ENCODE measurements at regions not wholly inside any gene's neighbourhood (a gene's known extent, or its start where the extent isn't known, plus 50 kb on each side); places are given as distances from the start of the nearest gene placed in this dataset.

- peaks cover 5% of the 10 kb centered on the region for H3K9me3 Mint-ChIP-seq (ENCODE audit: unreplicated experiment)
- no peak overlapping the region for H3K27ac Mint-ChIP-seq (ENCODE audit: unreplicated experiment)
- peaks cover 4% of the 10 kb centered on the region for H3K36me3 Mint-ChIP-seq (ENCODE audit: unreplicated experiment)
- H3K4me1 Mint-ChIP-seq (ENCODE audit: low read depth, unreplicated experiment), result no peaks in the 10 kb centered on the region
- no peak overlapping the region for H3K4me3 Mint-ChIP-seq (ENCODE audit: unreplicated experiment)
- peaks cover 2% of the 10 kb centered on the region for H3K27me3 Mint-ChIP-seq (ENCODE audit: unreplicated experiment)
- no peak for DNase-seq
- TF ChIP-seq, protein P1, sequence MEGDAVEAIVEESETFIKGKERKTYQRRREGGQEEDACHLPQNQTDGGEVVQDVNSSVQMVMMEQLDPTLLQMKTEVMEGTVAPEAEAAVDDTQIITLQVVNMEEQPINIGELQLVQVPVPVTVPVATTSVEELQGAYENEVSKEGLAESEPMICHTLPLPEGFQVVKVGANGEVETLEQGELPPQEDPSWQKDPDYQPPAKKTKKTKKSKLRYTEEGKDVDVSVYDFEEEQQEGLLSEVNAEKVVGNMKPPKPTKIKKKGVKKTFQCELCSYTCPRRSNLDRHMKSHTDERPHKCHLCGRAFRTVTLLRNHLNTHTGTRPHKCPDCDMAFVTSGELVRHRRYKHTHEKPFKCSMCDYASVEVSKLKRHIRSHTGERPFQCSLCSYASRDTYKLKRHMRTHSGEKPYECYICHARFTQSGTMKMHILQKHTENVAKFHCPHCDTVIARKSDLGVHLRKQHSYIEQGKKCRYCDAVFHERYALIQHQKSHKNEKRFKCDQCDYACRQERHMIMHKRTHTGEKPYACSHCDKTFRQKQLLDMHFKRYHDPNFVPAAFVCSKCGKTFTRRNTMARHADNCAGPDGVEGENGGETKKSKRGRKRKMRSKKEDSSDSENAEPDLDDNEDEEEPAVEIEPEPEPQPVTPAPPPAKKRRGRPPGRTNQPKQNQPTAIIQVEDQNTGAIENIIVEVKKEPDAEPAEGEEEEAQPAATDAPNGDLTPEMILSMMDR (IDR thresholded peaks at IDR 0.05; ENCODE audit: partially characterized antibody, unreplicated experiment), result no peak
Observed at GRCh38 chr18:33517950-33518349, 60.1 kb upstream of the ASXL3 start.

DNA sequence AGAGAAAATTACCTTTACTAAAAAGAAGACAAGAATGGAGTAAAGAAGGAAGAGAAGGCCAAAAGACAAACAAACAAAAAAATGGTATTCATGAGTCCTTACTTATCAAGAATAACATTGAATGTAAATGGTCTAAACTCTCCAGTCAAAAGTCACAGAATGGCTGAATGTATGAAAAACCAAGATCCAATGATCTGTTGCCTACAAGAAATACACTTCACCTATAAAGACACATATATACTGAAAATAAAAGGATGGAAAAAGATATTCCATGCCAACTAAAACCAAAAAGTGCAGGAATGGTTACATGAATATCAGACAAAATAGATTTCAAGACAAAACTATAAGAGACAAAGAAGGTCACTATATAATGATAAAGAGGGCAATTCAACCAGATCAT lies 65.0 kb upstream of the ASXL3 start:
- TF ChIP-seq, protein P1 (IDR thresholded peaks at IDR 0.05; ENCODE audit: partially characterized antibody, unreplicated experiment), result no peak
- H3K36me3 Mint-ChIP-seq (ENCODE audit: unreplicated experiment), result peaks cover 4% of the 10 kb centered on the region
- peaks cover 2% of the 10 kb centered on the region for H3K27me3 Mint-ChIP-seq (ENCODE audit: unreplicated experiment)
- H3K4me1 Mint-ChIP-seq (ENCODE audit: low read depth, unreplicated experiment), result no peaks in the 10 kb centered on the region
- DNase-seq, result no peak
- no peak overlapping the region for H3K27ac Mint-ChIP-seq (ENCODE audit: unreplicated experiment)
- no peak overlapping the region for H3K4me3 Mint-ChIP-seq (ENCODE audit: unreplicated experiment)
- peaks cover 4% of the 10 kb centered on the region for H3K9me3 Mint-ChIP-seq (ENCODE audit: unreplicated experiment)

DNA sequence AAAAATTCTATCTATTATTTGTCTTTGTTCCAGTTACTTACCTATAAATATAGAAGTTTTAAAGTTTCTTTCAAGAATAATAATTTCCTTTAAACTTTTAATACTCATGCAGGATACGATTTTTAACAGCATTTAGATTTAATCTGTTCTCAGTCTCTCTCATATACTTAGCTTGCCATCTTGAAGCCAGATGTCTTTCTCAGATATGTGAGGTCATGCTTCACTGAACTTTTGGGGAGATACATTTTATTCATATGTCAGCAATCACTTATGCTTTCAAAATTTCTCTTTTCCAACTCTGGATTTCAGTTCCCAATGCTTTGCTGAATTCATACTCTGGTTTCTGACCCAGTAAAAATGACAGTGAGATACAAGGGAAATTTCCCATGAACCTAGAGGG lies 66.5 kb upstream of the CCDC178 start:
- Mint-ChIP-seq H3K9me3 (ENCODE audit: unreplicated experiment) (no peaks in the 10 kb centered on the region), H3K27ac (ENCODE audit: unreplicated experiment) (no peak overlapping the region), H3K4me1 (ENCODE audit: low read depth, unreplicated experiment) (no peaks in the 10 kb centered on the region), H3K27me3 (ENCODE audit: unreplicated experiment) (no peaks in the 10 kb centered on the region), H3K36me3 (ENCODE audit: unreplicated experiment) (no peaks in the 10 kb centered on the region), H3K4me3 (ENCODE audit: unreplicated experiment) (no peak overlapping the region)
- DNase-seq, result no peak
- TF ChIP-seq, protein P1 (IDR thresholded peaks at IDR 0.05; ENCODE audit: partially characterized antibody, unreplicated experiment), result no peak

- Mint-ChIP-seq H3K9me3 (ENCODE audit: unreplicated experiment) (no peaks in the 10 kb centered on the region), H3K27ac (ENCODE audit: unreplicated experiment) (no peak overlapping the region), H3K36me3 (ENCODE audit: unreplicated experiment) (no peaks in the 10 kb centered on the region), H3K27me3 (ENCODE audit: unreplicated experiment) (no peaks in the 10 kb centered on the region), H3K4me1 (ENCODE audit: low read depth, unreplicated experiment) (no peaks in the 10 kb centered on the region), H3K4me3 (ENCODE audit: unreplicated experiment) (no peak overlapping the region)
- TF ChIP-seq, protein P1 (IDR thresholded peaks at IDR 0.05; ENCODE audit: partially characterized antibody, unreplicated experiment), result no peak
- DNase-seq, result no peak
Observed at GRCh38 chr18:33505798-33506197, 65.3 kb upstream of the CCDC178 start.

- H3K27ac Mint-ChIP-seq (ENCODE audit: unreplicated experiment), result no peak overlapping the region
- TF ChIP-seq, protein P1 (IDR thresholded peaks at IDR 0.05; ENCODE audit: partially characterized antibody, unreplicated experiment), result no peak
- H3K4me3 Mint-ChIP-seq (ENCODE audit: unreplicated experiment), result no peak overlapping the region
- no peaks in the 10 kb centered on the region for H3K27me3 Mint-ChIP-seq (ENCODE audit: unreplicated experiment)
- no peak for DNase-seq
- no peaks in the 10 kb centered on the region for H3K4me1 Mint-ChIP-seq (ENCODE audit: low read depth, unreplicated experiment)
- no peaks in the 10 kb centered on the region for H3K36me3 Mint-ChIP-seq (ENCODE audit: unreplicated experiment)
- no peaks in the 10 kb centered on the region for H3K9me3 Mint-ChIP-seq (ENCODE audit: unreplicated experiment)
Observed at GRCh38 chr18:33505297-33505696, 64.8 kb upstream of the CCDC178 start.
